HG03457 (cell line): ENCODE measurements at regions not wholly inside any gene's neighbourhood (a gene's known extent, or its start where the extent isn't known, plus 50 kb on each side); places are given as distances from the start of the nearest gene placed in this dataset.

Source experiments
- ATAC-seq: cut with Tn5 transposase; IDR thresholded peaks from one replicate; pipeline ENCODE4 v1.9.1; 2021; ENCODE audit warnings: moderate number of reproducible peaks; ENCODE audit not compliant: unreplicated experiment

- no peak for ATAC-seq
Measured at GRCh38 chr7:31398815-31399214, 58.3 kb upstream of the NEUROD6 start.

- ATAC-seq, result no peak
Measured at GRCh38 chr7:31407178-31407676, 66.7 kb upstream of the NEUROD6 start.

- ATAC-seq, result no peak
Measured at GRCh38 chr7:31408140-31408729, 67.7 kb upstream of the NEUROD6 start.

GRCh38 chr7:31410265-31410664 is 69.7 kb upstream of the NEUROD6 start:
- ATAC-seq, result no peak

GRCh38 chr7:31411416-31411815 is 70.9 kb upstream of the NEUROD6 start:
- ATAC-seq, result no peak

- ATAC-seq, result no peak
Measured at GRCh38 chr7:31413766-31414165, 73.2 kb upstream of the NEUROD6 start.

- ATAC-seq, result no peak
Measured at GRCh38 chr7:31416381-31416870, 75.9 kb upstream of the NEUROD6 start.

- ATAC-seq, result no peak
Measured at GRCh38 chr7:31418928-31419327, 78.4 kb upstream of the NEUROD6 start.

- no peak for ATAC-seq
Measured at GRCh38 chr7:31419505-31420055, 79.1 kb upstream of the NEUROD6 start.

GRCh38 chr7:31420948-31421347 is 80.4 kb upstream of the NEUROD6 start:
- no peak for ATAC-seq

GRCh38 chr7:31421607-31422006 is 81.1 kb upstream of the NEUROD6 start:
- no peak for ATAC-seq

GRCh38 chr7:31423994-31424393 is 83.5 kb upstream of the NEUROD6 start:
- no peak for ATAC-seq

GRCh38 chr7:31432176-31432575 is 81.7 kb upstream of the ITPRID1 start:
- ATAC-seq, result no peak

GRCh38 chr7:31432836-31433340 is 81.0 kb upstream of the ITPRID1 start:
- no peak for ATAC-seq

- no peak for ATAC-seq
Measured at GRCh38 chr7:31437250-31437865, 76.5 kb upstream of the ITPRID1 start.

- no peak for ATAC-seq
Measured at GRCh38 chr7:31439165-31439564, 74.7 kb upstream of the ITPRID1 start.

GRCh38 chr7:31440511-31440910 is 73.4 kb upstream of the ITPRID1 start:
- no peak for ATAC-seq

- no peak for ATAC-seq
Measured at GRCh38 chr7:31442626-31443025, 71.3 kb upstream of the ITPRID1 start.

- ATAC-seq, result peak; percentile 63
Measured at GRCh38 chr7:31443457-31443856, 70.4 kb upstream of the ITPRID1 start.

GRCh38 chr7:31444196-31444595 is 69.7 kb upstream of the ITPRID1 start:
- no peak for ATAC-seq

- no peak for ATAC-seq
Measured at GRCh38 chr7:31445686-31446355, 68.1 kb upstream of the ITPRID1 start.

GRCh38 chr7:31448649-31449048 is 65.2 kb upstream of the ITPRID1 start:
- ATAC-seq, result no peak
